ENCODE measurements at regions not wholly inside any gene's neighbourhood (a gene's known extent, or its start where the extent isn't known, plus 50 kb on each side); places are given as distances from the start of the nearest gene placed in this dataset.
"Not testable (repeated sequence)": the region's sequence is repeated elsewhere in the genome, so short reads cannot be mapped to it uniquely, and the experiment has no call there.

DNA sequence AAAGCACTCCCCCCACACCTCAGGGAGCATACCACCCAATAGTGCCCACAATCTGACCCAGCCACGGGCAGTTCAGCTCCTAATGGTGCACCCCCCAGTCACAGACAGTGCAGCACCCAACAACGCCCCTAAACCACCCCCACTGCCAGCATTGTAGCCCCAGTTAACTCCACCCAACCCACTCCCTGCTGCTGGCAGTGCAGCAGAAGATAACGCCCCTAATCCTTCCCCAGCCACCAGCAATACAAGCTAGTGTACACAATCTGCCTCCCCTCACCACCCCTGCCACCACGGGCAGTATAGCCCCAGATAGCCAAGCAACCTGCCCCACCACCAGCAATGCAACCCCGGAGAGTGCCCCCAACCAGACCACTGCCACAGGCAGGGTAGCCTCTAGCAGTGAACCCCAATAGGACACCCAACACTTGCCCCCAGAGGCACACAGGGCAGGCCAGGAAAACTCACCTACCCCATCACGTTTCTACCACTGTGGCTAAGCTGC, 175.3 kb downstream of the USP22 start:
- H3K36me3 Mint-ChIP-seq, H3K4me1 Mint-ChIP-seq, DNase-seq, H3K27ac Mint-ChIP-seq, CTCF ChIA-PET, H3K27me3 Mint-ChIP-seq, H3K9me3 Mint-ChIP-seq, H3K4me3 Mint-ChIP-seq: not testable (repeated sequence)

DNA sequence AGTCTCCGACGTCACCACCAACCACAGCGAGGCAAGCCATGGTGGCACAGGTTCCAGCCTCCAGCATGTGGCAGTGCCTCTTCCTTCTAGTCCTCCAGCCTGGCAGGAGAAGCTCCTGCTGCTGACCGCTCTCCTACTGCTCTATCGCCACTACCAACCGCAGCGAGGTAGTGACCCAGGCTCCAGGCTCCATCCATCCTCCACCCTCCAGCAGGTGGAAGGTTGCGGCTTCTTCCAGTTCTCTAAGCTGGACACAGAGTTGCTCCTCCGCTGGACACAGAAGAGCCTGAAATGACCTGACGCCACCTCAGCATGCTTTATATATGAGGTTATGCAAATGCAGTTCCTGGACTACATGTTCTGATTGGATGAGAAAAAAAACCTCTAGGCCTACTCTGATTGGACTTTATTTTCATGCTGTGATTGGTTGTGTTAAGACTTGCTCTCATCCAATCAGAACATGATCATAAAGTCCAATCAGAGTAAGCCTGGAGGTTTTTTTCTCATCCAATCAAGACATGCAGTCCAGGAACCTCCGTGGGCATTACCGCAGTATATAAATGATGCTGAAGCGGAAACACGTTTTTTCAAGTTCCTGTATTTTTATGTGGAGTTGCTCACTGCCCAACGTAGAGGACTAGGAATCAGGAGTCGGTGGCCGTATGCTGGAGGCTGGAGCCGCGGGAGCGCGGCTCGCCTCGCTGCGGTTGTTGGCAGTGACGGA, 174.7 kb downstream of the USP22 start:
- CTCF ChIA-PET, DNase-seq, H3K27me3 Mint-ChIP-seq, H3K4me1 Mint-ChIP-seq, H3K27ac Mint-ChIP-seq, H3K36me3 Mint-ChIP-seq, H3K4me3 Mint-ChIP-seq, H3K9me3 Mint-ChIP-seq: not testable (repeated sequence)

DNA sequence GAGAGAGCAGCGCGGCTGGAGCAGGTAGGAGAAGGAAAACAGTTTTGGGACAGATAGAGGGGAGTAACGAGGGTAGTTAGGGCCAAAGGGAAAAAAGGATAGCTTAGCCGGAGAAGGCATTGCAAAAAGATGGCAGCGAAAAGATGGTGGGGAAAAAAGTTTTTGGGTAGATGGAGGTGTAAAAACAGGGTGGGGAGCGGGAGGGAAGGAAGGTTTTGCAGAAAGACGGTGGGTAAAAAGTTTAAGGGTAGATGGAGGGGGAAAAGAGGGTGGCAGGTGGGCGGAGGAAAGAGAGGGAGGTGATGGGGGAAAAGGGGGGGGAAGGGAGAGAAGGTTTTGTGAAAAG, 174.2 kb downstream of the USP22 start:
- H3K9me3 Mint-ChIP-seq, CTCF ChIA-PET, H3K4me3 Mint-ChIP-seq, H3K27ac Mint-ChIP-seq, H3K27me3 Mint-ChIP-seq, DNase-seq, H3K4me1 Mint-ChIP-seq, H3K36me3 Mint-ChIP-seq: not testable (repeated sequence)

DNA sequence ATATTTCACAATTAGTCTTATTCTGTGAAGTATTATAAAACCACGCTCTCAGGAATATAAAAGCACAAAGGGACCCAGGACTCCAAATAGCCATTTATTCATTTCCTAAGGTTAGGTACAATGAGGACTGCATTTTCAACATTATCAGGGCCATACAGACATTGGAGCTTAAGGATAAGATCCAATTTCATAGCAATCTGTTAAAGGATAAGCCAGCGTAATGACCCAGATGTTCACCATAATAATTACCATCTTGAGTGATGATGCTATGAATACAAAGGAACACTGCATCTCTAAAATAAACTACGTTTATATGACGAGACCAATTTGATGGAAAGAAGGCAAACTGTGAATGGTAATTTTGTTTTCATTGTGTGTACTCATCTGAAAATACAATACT, 169.6 kb downstream of the USP22 start:
- H3K36me3 Mint-ChIP-seq, DNase-seq, CTCF ChIA-PET, H3K9me3 Mint-ChIP-seq, H3K27ac Mint-ChIP-seq, H3K4me3 Mint-ChIP-seq, H3K27me3 Mint-ChIP-seq, H3K4me1 Mint-ChIP-seq: not testable (repeated sequence)

DNA sequence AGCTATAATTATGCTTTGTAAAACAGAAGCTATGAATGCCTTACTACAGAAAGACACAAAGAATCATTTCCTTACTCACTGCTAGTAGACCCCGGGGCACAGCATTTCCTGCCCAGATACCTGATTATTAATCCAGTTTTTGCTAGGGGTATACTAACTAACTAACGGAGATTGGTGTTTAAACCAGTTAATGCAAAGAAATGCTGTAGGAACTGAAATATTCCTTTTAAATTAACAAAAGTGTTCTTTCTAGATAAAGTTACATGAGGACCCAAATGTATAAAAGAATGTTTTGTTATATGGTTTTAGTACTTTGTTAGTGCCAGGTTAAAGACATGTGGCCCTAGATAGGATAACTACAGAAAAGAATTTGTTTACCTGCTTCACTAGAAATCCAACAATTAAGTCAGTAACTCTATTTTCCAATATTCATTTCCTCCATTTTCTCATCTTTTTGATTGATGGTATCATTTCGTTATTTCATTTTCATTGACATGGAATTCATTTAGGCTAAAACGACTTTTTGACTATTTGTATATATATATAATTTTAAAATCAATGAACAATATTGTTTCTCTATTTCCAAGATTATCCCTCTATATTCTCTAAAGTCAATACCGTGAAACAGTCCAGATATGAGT, 169.0 kb downstream of the USP22 start:
- H3K27ac Mint-ChIP-seq, H3K4me1 Mint-ChIP-seq, H3K4me3 Mint-ChIP-seq, CTCF ChIA-PET, H3K36me3 Mint-ChIP-seq, DNase-seq, H3K27me3 Mint-ChIP-seq, H3K9me3 Mint-ChIP-seq: not testable (repeated sequence)

DNA sequence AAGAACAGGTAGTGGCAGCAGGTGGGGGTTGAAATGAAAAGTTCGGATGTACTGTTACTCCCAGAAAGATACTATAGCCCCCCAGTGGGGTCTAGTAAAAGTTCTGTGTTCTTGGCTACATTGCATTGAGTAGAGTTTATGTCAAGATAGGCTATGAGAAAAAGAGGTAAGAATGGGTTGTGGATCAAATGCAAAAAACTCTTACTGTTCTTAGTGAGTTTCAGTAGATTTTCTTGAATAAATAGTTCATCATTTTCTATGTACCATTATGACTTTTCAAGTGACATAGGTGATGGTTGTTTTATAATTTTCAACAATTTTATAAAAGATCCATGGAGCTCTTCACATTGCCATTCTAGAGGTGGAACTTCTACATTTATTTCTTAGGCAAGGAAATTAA, 165.4 kb downstream of the USP22 start:
- DNase-seq, H3K36me3 Mint-ChIP-seq, H3K9me3 Mint-ChIP-seq, H3K4me3 Mint-ChIP-seq, H3K27ac Mint-ChIP-seq, CTCF ChIA-PET, H3K4me1 Mint-ChIP-seq: not testable (repeated sequence)
- H3K27me3 Mint-ChIP-seq: peaks cover 13% of the 10 kb centered on the region

DNA sequence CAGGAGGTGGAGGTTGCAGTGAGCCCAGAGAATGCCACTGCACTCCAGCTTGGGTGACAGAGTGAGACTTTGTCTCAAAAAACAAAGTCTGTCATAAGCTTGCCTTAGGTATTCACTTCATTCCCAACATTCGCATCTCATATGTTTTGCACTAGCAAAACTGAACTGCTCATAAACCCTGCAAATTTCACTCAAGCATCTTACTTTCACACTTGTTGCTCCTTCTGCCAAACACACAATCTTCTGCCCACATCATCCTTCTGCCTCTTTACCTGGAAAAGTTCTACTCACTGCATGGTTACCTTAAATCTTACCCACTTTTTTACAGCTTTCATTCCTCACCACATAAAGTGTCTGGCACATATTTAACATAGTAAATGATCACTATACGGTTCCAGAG, 152.5 kb downstream of the USP22 start:
- no peak for DNase-seq
- no peaks in the 10 kb centered on the region for H3K4me1 Mint-ChIP-seq
- H3K9me3 Mint-ChIP-seq: no peaks in the 10 kb centered on the region
- no peak overlapping the region for H3K27ac Mint-ChIP-seq
- CTCF ChIA-PET: no interaction called here
- H3K4me3 Mint-ChIP-seq: no peak overlapping the region
- no peaks in the 10 kb centered on the region for H3K36me3 Mint-ChIP-seq
- H3K27me3 Mint-ChIP-seq: peaks cover 14% of the 10 kb centered on the region

DNA sequence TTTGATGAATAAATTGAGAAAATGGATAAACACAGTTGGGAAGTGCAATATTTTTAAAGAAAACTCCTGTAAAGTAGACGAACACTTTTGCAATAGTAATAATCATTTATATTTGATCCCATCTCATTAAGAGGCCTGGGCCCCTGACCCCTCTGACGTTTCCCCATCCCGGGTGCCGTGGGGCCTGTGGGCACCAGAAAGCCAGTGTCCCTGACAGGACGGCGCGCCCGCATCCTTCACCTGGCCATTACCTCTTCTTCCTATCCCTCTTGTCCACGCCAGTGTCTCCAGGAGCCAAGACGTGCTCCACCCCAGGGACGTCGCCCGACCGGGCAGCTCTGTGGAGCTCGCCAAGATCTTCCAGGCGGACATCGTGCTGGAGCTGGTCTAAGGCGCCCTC, 147.4 kb downstream of the USP22 start:
- H3K9me3 Mint-ChIP-seq, H3K27ac Mint-ChIP-seq, H3K4me1 Mint-ChIP-seq, CTCF ChIA-PET, H3K36me3 Mint-ChIP-seq, DNase-seq, H3K4me3 Mint-ChIP-seq: not testable (repeated sequence)
- H3K27me3 Mint-ChIP-seq: peaks cover 25% of the 10 kb centered on the region

DNA sequence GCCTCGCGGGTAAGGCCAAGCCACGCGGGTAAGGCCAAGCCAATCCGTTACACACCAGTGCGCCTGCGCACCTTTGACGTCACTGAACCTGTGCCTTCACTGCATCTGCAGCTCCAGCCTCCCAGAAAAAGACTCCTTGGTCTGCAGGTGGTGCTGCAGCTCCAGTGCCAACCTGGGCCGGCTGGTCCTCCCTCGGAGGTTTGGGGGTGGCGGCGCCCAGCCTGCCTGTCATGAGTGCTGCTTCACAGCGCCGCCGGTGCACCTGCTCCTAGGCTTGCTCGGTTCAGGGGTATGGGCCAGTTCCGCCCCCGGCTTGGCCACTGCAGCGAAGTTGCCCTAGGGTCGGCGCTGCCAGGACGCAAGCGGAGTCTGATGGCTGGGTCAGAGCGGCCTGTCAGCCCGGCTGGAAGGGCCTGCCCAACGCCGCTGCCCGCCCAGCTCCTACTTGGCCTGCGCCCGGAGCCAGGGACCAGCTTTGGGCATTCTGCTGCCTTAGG, 146.6 kb downstream of the USP22 start:
- H3K9me3 Mint-ChIP-seq: no peaks in the 10 kb centered on the region
- no peaks in the 10 kb centered on the region for H3K36me3 Mint-ChIP-seq
- peak; percentile 59 for DNase-seq
- H3K4me1 Mint-ChIP-seq: no peaks in the 10 kb centered on the region
- H3K27ac Mint-ChIP-seq: no peak overlapping the region
- H3K27me3 Mint-ChIP-seq: peaks cover 23% of the 10 kb centered on the region
- CTCF ChIA-PET: interaction anchor here (0.7 kb wide), 1 partner anchor 97 kb away, joined by 3 read pairs; no protein-coding TSS in a partner anchor
- no peak overlapping the region for H3K4me3 Mint-ChIP-seq

DNA sequence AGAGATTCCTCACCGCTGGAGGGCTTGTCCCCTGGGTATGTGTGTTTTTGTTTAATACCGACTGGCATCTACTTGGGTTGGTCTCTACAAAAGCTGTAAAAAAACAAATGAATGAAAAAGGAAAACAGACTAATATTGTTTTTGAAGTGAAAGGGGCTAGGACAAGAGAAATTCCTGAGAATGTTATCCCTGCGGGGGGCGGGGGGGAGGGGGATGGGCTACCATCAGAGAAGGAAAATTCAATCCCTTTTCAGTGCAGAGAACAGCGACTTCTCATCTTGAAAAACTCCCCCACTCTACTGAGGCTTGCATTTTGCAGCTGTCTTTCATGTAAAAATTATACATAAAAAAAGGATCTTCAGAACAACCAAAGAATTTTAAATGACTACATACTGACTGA, 144.1 kb downstream of the USP22 start:
- H3K36me3 Mint-ChIP-seq, H3K9me3 Mint-ChIP-seq, H3K4me1 Mint-ChIP-seq, CTCF ChIA-PET, H3K27ac Mint-ChIP-seq, H3K4me3 Mint-ChIP-seq, DNase-seq: not testable (repeated sequence)
- H3K27me3 Mint-ChIP-seq: peaks cover 47% of the 10 kb centered on the region

DNA sequence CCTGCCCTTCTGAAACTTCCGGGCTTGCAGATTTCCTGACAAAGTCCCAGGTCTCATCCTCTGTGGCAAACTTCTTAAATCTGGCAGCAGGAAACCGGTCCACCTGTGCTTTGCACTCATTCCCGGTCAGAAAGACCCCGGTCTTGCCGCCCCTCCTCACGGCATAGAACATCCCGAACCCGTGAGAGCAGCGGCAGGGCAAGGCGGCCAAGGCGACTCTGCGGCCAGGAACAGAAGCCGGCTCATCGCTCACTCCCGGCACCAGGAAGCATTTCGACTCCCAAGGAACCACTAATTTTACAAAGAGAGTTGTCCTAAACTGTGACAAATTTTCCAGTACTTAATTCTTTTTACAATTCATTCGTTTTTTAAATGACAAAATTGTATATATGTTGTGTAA, 140.3 kb downstream of the USP22 start:
- H3K27me3 Mint-ChIP-seq: peaks cover 43% of the 10 kb centered on the region
- H3K36me3 Mint-ChIP-seq, H3K4me1 Mint-ChIP-seq, H3K27ac Mint-ChIP-seq, DNase-seq, H3K9me3 Mint-ChIP-seq, CTCF ChIA-PET, H3K4me3 Mint-ChIP-seq: not testable (repeated sequence)

DNA sequence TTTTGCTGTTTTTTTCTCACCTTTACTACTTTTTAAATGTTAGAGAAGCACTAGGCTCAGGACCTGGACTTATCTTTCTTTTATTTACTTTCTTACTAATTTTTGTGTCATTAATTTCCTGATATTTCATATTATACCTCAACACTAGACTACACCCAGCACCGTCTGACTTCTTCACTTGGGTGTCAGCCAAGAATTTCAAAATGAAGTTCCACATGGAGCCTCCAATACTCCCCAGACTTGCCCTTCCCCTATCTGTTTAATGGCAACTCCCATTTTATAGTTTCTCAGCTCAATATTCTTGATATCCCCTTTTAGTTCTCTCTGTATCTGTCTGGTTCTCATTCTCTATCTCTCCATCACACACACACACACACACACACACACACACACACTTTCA, 139.3 kb downstream of the USP22 start:
- CTCF ChIA-PET: interaction anchor here (0.7 kb wide), 1 partner anchor 381 kb away, joined by 3 read pairs; no protein-coding TSS in a partner anchor
- not testable (repeated sequence) for H3K27ac Mint-ChIP-seq, H3K4me3 Mint-ChIP-seq, H3K36me3 Mint-ChIP-seq, H3K9me3 Mint-ChIP-seq, H3K4me1 Mint-ChIP-seq, DNase-seq
- H3K27me3 Mint-ChIP-seq: peaks cover 43% of the 10 kb centered on the region

DNA sequence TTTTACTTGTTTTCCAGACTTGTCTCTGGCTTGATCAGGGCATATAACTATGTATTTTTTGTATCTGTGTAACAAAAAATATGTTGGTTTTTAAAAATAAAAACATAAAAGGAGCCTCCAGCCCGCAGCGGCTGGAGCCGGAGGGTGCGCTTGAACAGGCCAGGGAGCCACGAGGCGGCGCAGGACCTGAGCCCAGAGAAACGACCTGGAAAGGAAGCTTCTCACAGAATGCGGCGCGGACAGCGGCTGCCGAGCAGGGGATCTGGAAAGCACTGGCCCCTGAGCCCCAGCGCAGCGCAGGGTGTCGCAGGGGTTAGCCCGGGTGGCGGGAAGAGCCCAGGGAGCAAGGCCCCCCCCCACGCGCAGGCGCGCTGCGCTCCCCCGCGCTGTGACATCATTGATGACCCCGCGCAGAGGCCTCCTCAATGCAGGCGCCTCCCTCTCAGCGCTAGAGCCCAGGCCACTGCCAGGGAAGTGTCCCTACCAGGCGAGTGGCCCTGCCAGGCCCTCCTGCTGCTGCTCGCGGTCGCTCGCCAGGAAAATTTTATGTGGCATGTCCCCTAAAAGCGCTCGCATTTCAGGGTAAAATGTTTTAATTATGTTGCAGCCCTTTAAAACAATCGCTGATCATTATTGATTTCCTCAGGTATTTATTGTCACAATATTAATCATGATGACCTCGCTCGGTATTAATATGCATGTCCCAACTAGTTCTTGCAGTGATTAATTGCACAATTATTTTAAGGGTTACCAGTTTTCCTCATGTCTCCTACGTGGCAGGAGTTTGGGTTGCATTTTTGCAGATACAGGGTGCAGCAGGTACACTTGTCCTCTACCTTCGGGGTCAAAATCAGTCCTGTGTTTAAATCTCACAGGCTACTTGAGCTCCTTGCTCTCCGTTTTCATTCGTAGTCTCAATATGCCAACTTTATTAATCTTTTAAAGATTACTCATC, 134.2 kb downstream of the USP22 start:
- H3K9me3 Mint-ChIP-seq: no peaks in the 10 kb centered on the region
- CTCF ChIA-PET: interaction anchor here (1.0 kb wide), 1 partner anchor 11 kb away, joined by 3 read pairs; no protein-coding TSS in a partner anchor
- H3K27ac Mint-ChIP-seq: peak overlapping the region; percentile 81

DNA sequence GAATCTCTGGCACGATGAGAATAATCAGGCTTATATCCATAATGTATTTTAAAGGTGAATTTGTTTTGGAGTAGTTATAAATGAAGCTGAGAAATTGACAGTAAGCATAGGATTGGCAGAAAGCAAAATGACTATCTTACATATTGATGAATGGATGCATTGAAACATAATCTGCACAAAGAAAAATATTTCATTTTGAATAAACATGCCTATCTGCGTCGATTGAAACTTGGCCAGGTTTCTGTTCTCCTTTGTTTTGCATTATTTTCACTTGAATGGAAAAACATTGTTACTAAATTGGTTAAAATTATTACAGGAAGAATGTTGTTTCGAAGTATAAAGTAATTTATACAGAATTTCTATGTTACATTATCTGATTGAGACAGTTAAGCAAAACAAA, 128.2 kb downstream of the USP22 start:
- Mint-ChIP-seq H3K27ac (no peak overlapping the region), H3K27me3 (peaks cover 11% of the 10 kb centered on the region), H3K4me1 (peaks cover 9% of the 10 kb centered on the region), H3K36me3 (no peaks in the 10 kb centered on the region), H3K4me3 (no peak overlapping the region), H3K9me3 (peaks cover 3% of the 10 kb centered on the region)
- no peak for DNase-seq
- CTCF ChIA-PET: interaction anchor here (0.6 kb wide), 1 partner anchor 22 kb away, joined by 5 read pairs; no protein-coding TSS in a partner anchor

More for the DNA sequence above, 134.2 kb downstream of the USP22 start:
- H3K4me3 Mint-ChIP-seq: peak overlapping the region; percentile 69
- peaks cover 8% of the 10 kb centered on the region for H3K4me1 Mint-ChIP-seq
- no peaks in the 10 kb centered on the region for H3K36me3 Mint-ChIP-seq
- peaks cover 16% of the 10 kb centered on the region for H3K27me3 Mint-ChIP-seq
- peak; percentile 86 for DNase-seq
